ENCODE measurements at regions not wholly inside any gene's neighbourhood (a gene's known extent, or its start where the extent isn't known, plus 50 kb on each side); places are given as distances from the start of the nearest gene placed in this dataset.

GRCh38 chr13:64627654-64628053 lies 2602.5 kb downstream of the PCDH9 start:
- H4K20me1 ChIP-seq (ENCODE audit: insufficient read depth, low read length) = no peaks in the 10 kb centered on the region
- H3K56ac ChIP-seq (ENCODE audit: extremely low read depth, insufficient read depth, low read length) = no peak overlapping the region
- H3K4me2 ChIP-seq (ENCODE audit: low read depth, low read length) = no peak overlapping the region
- H3K23ac ChIP-seq (ENCODE audit: low read depth, low read length) = no peak overlapping the region
- H3K9me3 ChIP-seq (ENCODE audit: control insufficient read depth, insufficient read depth, low read length) = no peaks in the 10 kb centered on the region
- H2AFZ ChIP-seq (replicated peaks; ENCODE audit: low read length, poor library complexity) = no peak overlapping the region
- H3K4me1 ChIP-seq (ENCODE audit: control insufficient read depth, insufficient read depth, low read length) = no peaks in the 10 kb centered on the region
- H3K18ac ChIP-seq (ENCODE audit: low read depth, low read length) = no peak overlapping the region
- H2BK15ac ChIP-seq (ENCODE audit: low read depth, low read length) = no peak overlapping the region
- no peak overlapping the region for H2BK5ac ChIP-seq (ENCODE audit: low read depth, low read length, poor library complexity, severe bottlenecking)
- no peak overlapping the region for H4K91ac ChIP-seq (ENCODE audit: insufficient read depth, low read depth, low read length)
- ChIA-PET POLR2A (ENCODE audit: unreplicated experiment) (no interaction called here), CTCF (no interaction called here)
- no peak for ATAC-seq (ENCODE audit: low read depth)
- H3K4me3 ChIP-seq (ENCODE audit: insufficient read depth, low read depth, low read length) = no peak overlapping the region
- no peak overlapping the region for H2AK9ac ChIP-seq (replicated peaks; ENCODE audit: low read depth, low read length, poor library complexity)
- no peak overlapping the region for H3K27ac ChIP-seq (ENCODE audit: insufficient read depth, low read length)
- no peak overlapping the region for H3K14ac ChIP-seq (replicated peaks; ENCODE audit: low read depth, low read length)
- no peaks in the 10 kb centered on the region for H3K79me1 ChIP-seq (ENCODE audit: low read depth in 1 of 2, low read length in 2 of 2)
- dilution Hi-C loops (cut with HindIII; ENCODE audit: low sequenced_read_pairs, unreplicated experiment) (no loop called here), in situ Hi-C loops (cut with MboI; ENCODE audit: low sequenced_read_pairs) (no loop called here), intact Hi-C loops (cut with micrococcal nuclease) (no loop called here)
- no peak overlapping the region for H4K8ac ChIP-seq (ENCODE audit: low read depth in 2 of 2, low read length in 2 of 2)
- BruUV-seq (replicated peaks) = no TSS peak
- no CpG with 5 or more reads among the region's 1 CpG for WGBS, 2 experiments (ENCODE audit: extremely low coverage in 2 of 2, insufficient read length in 1 of 2)
- no peak overlapping the region for H4K5ac ChIP-seq (ENCODE audit: low read depth, low read length)
- TF ChIP-seq MAFK (IDR thresholded peaks at IDR 0.05; ENCODE audit: low read depth, low read length) (no peak), SMC3 (IDR thresholded peaks at IDR 0.05; ENCODE audit: low read depth, low read length) (no peak), CTCF (conservative IDR thresholded peaks at IDR 0.05; ENCODE audit: low read depth, low read length) (no peak), NFE2L2 (IDR thresholded peaks at IDR 0.05; ENCODE audit: low read depth, low read length) (no peak), BHLHE40 (IDR thresholded peaks at IDR 0.05; ENCODE audit: low read depth, low read length) (no peak), MXI1 (IDR thresholded peaks at IDR 0.05; ENCODE audit: borderline replicate concordance, low read depth, low read length) (no peak), CHD1 (IDR thresholded peaks at IDR 0.05; ENCODE audit: low read depth, low read length) (no peak), USF2 (IDR thresholded peaks at IDR 0.05; ENCODE audit: low read depth, low read length) (no peak), MAZ (IDR thresholded peaks at IDR 0.05; ENCODE audit: borderline replicate concordance, low read depth, low read length) (no peak), ELK1 (IDR thresholded peaks at IDR 0.05; ENCODE audit: borderline replicate concordance, low read depth, low read length) (no peak), RCOR1 (IDR thresholded peaks at IDR 0.05; ENCODE audit: insufficient replicate concordance, low read length) (no peak), POLR2A (IDR thresholded peaks at IDR 0.05; ENCODE audit: low read depth, low read length) (no peak), CEBPB (IDR thresholded peaks at IDR 0.05; ENCODE audit: low read depth, low read length) (no peak)
- no peaks in the 10 kb centered on the region for H3K36me3 ChIP-seq (ENCODE audit: control insufficient read depth, insufficient read depth, low read length)
- no peak overlapping the region for H3K9ac ChIP-seq (ENCODE audit: low read depth, low read length)
- H3K4ac ChIP-seq (ENCODE audit: low read depth, low read length) = no peak overlapping the region
- no peak overlapping the region for H2BK120ac ChIP-seq (ENCODE audit: low read depth, low read length)
- no peak overlapping the region for H2BK20ac ChIP-seq (ENCODE audit: low read depth, low read length)
- no peak overlapping the region for H2AK5ac ChIP-seq (ENCODE audit: low read depth, low read length)
- DNase-seq = no peak
- H3K27me3 ChIP-seq (ENCODE audit: control insufficient read depth, insufficient read depth, low read length) = no peaks in the 10 kb centered on the region
- H3K9me1 ChIP-seq (ENCODE audit: insufficient read depth, low read length) = no peaks in the 10 kb centered on the region
